ENCODE measurements at regions not wholly inside any gene's neighbourhood (a gene's known extent, or its start where the extent isn't known, plus 50 kb on each side); places are given as distances from the start of the nearest gene placed in this dataset.

DNA sequence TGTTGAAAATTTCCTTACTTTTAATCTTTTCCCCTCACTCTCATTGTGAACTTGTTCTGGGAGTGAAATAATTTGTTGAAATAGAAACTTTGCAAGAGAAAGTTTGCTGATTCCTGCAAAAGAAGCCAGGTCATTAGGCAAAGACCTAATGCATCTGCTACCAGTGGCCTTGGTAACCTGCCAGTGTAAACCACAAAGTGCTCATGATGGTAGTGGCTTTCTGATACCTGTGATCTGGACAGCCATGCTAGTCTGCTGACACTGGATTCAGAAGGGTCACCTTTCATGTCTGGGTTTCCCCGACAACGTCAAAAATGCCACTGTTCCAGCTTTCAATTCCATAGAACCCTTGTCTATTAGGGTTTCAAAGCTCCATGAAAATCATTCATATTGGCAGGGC, 123.7 kb upstream of the MCTP2 start:
- Mint-ChIP-seq H3K4me1 (ENCODE audit: low read depth, unreplicated experiment) (peaks cover 6% of the 10 kb centered on the region), H3K4me3 (ENCODE audit: unreplicated experiment) (no peak overlapping the region), H3K36me3 (ENCODE audit: unreplicated experiment) (no peaks in the 10 kb centered on the region), H3K27me3 (ENCODE audit: unreplicated experiment) (peaks cover 5% of the 10 kb centered on the region), H3K27ac (ENCODE audit: unreplicated experiment) (no peak overlapping the region), H3K9me3 (ENCODE audit: unreplicated experiment) (peaks cover 1% of the 10 kb centered on the region)
- TF ChIP-seq, protein P1, sequence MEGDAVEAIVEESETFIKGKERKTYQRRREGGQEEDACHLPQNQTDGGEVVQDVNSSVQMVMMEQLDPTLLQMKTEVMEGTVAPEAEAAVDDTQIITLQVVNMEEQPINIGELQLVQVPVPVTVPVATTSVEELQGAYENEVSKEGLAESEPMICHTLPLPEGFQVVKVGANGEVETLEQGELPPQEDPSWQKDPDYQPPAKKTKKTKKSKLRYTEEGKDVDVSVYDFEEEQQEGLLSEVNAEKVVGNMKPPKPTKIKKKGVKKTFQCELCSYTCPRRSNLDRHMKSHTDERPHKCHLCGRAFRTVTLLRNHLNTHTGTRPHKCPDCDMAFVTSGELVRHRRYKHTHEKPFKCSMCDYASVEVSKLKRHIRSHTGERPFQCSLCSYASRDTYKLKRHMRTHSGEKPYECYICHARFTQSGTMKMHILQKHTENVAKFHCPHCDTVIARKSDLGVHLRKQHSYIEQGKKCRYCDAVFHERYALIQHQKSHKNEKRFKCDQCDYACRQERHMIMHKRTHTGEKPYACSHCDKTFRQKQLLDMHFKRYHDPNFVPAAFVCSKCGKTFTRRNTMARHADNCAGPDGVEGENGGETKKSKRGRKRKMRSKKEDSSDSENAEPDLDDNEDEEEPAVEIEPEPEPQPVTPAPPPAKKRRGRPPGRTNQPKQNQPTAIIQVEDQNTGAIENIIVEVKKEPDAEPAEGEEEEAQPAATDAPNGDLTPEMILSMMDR (IDR thresholded peaks at IDR 0.05; ENCODE audit: partially characterized antibody, unreplicated experiment) = no peak
- no peak for DNase-seq

DNA sequence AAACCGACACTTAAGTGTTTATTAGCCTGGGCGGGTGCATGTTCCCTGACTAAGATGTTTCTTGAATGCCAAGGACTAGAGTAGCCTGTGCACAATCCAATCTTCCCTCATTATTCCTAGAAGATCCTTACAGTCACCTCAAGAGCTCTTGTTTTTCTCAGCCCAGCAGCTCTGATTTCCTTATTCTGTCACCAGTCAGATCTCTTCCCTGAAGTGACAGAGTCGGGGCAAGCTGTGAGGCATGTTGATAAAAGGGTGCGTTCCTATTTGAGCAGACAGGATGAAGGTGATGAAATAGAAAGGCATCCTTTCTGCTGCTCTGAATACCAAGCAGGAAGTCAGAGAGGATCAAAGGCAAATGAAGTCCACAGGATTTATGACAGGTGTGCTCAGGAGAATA, 125.6 kb upstream of the MCTP2 start:
- H3K4me3 Mint-ChIP-seq (ENCODE audit: unreplicated experiment) = no peak overlapping the region
- H3K27me3 Mint-ChIP-seq (ENCODE audit: unreplicated experiment) = peaks cover 5% of the 10 kb centered on the region
- TF ChIP-seq, protein P1 (IDR thresholded peaks at IDR 0.05; ENCODE audit: partially characterized antibody, unreplicated experiment) = no peak
- no peak overlapping the region for H3K27ac Mint-ChIP-seq (ENCODE audit: unreplicated experiment)
- H3K4me1 Mint-ChIP-seq (ENCODE audit: low read depth, unreplicated experiment) = peaks cover 9% of the 10 kb centered on the region
- DNase-seq = no peak
- H3K36me3 Mint-ChIP-seq (ENCODE audit: unreplicated experiment) = no peaks in the 10 kb centered on the region
- H3K9me3 Mint-ChIP-seq (ENCODE audit: unreplicated experiment) = peaks cover 1% of the 10 kb centered on the region

DNA sequence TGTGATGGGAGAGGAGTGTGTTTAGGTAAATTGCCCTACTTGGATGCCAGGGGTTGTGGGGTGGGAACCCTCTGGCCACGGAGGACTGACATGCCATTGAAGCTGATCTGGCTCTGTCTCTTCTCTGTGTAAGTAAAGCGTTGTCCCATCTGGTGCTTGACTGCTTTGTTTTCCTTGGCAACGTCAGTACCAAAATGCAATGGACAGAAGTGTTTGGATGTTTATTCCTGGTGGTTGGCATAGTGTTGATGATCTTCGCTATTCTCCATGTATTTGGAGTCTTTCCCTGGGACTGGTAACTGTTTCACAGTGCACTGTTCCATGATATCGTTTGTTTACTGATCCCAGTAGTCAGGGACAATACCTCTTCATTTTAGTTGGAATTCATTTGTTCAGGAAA, 130.5 kb upstream of the MCTP2 start:
- H3K9me3 Mint-ChIP-seq (ENCODE audit: unreplicated experiment) = peaks cover 1% of the 10 kb centered on the region

DNA sequence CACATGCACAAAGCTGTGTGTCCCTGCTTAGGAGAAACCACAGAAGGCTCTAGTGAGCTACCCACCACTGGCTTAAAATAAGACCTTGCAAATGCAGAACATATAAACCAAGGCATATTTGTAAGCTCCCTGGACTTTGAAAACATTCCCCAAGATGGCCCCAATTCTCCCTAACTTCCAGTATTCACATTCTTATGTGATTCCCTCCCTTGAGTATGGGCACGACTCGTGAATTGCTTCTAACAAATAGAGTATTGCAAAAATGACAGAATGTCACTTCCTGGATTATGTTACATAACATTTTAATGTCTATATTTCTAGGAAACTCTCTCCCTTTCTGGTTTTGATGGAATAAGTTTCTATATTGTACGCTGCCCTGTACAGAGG, 131.8 kb upstream of the MCTP2 start:
- TF ChIP-seq, protein P1 (IDR thresholded peaks at IDR 0.05; ENCODE audit: partially characterized antibody, unreplicated experiment) = no peak
- Mint-ChIP-seq H3K36me3 (ENCODE audit: unreplicated experiment) (no peaks in the 10 kb centered on the region), H3K4me3 (ENCODE audit: unreplicated experiment) (no peak overlapping the region), H3K9me3 (ENCODE audit: unreplicated experiment) (peaks cover 1% of the 10 kb centered on the region), H3K27ac (ENCODE audit: unreplicated experiment) (no peak overlapping the region), H3K27me3 (ENCODE audit: unreplicated experiment) (peaks cover 5% of the 10 kb centered on the region), H3K4me1 (ENCODE audit: low read depth, unreplicated experiment) (peaks cover 9% of the 10 kb centered on the region)
- no peak for DNase-seq

More for the DNA sequence above, 130.5 kb upstream of the MCTP2 start:
- Mint-ChIP-seq H3K36me3 (ENCODE audit: unreplicated experiment) (no peaks in the 10 kb centered on the region), H3K27ac (ENCODE audit: unreplicated experiment) (no peak overlapping the region), H3K4me1 (ENCODE audit: low read depth, unreplicated experiment) (peaks cover 9% of the 10 kb centered on the region), H3K4me3 (ENCODE audit: unreplicated experiment) (no peak overlapping the region), H3K27me3 (ENCODE audit: unreplicated experiment) (peaks cover 6% of the 10 kb centered on the region)
- TF ChIP-seq, protein P1 (IDR thresholded peaks at IDR 0.05; ENCODE audit: partially characterized antibody, unreplicated experiment) = no peak
- DNase-seq = no peak

DNA sequence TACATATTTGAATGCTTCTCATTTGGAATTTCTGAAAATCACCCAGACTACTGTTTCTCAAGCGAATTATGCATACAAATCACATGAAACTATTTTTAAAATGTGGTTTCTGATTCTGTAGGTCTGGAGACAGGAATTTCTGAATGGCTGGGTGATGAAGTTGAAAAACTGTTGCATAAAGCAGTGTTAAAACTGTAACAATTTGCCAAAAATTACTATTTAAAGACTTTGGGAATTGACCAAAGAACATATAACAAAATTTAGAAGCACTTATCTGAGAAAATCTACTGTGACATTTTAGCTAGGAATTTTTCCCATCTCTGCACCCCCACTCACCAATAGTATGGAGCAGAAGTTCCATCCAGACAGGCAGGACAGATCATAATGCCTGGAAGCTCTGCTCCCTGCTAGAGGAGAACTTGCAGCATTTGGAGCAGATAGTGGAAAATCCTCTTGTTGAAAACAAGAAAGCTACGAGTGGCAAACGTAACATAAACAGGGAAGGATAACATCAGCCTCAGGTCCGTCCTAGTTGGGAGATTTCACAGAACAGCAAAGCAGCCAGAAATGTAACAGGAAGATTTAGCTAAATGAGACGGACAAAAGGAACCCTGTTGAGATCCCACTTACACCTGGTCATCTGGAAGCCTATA, 132.3 kb upstream of the MCTP2 start:
- TF ChIP-seq, protein P1 (IDR thresholded peaks at IDR 0.05; ENCODE audit: partially characterized antibody, unreplicated experiment) = no peak
- Mint-ChIP-seq H3K4me1 (ENCODE audit: low read depth, unreplicated experiment) (peaks cover 9% of the 10 kb centered on the region), H3K4me3 (ENCODE audit: unreplicated experiment) (no peak overlapping the region), H3K36me3 (ENCODE audit: unreplicated experiment) (no peaks in the 10 kb centered on the region), H3K9me3 (ENCODE audit: unreplicated experiment) (peaks cover 1% of the 10 kb centered on the region), H3K27ac (ENCODE audit: unreplicated experiment) (no peak overlapping the region), H3K27me3 (ENCODE audit: unreplicated experiment) (peaks cover 2% of the 10 kb centered on the region)
- DNase-seq = no peak
